Cerebellar cortex (tissue), 1 donor: ENCODE measurements at regions not wholly inside any gene's neighbourhood (a gene's known extent, or its start where the extent isn't known, plus 50 kb on each side); places are given as distances from the start of the nearest gene placed in this dataset.
"Not testable (repeated sequence)": the region's sequence is repeated elsewhere in the genome, so short reads cannot be mapped to it uniquely, and the experiment has no call there.

Experiments
- DNase-seq: peaks from one replicate; pipeline ENCODE4 v3.0.0-alpha.2; 2015; ENCODE audit warnings: low spot score

DNA sequence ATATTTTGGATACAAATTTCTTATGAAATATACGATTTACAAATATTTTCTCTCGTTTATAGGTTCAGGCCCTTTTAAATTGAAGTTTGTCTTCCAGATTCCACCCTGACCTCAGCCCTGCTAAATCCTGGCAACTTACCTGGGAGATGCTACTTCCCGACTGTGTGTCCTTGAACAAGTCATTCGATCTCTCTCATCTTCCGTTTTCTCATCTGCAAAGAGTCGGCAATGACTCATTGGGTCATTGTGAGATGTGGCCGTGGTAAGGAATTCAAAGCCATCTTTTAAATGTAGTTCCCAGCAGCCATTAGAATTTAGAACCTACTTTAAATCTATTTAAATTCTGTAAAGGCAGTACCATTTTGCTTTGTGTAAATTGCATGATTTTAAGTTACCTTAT is 72.5 kb downstream of the LHX2 start:
- no peak for DNase-seq

DNA sequence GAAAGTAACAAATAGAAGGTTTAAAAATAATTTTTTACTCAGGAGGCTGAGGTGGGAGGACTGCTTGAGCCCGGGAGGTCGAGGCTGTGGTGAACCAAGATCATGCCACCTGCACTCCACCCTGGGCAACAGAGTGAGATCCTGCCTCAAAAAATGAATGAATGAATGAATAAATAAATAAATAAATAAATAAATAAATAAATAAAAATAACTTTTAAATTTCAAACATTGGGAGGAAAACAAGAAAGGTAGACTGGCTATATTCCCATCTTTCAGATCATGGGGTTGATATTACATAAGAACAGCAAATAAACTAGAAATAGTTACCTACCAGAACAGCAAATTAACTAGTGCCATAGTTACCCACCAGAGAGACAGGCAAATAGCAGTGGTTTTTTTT is 75.7 kb downstream of the LHX2 start:
- no peak for DNase-seq

DNA sequence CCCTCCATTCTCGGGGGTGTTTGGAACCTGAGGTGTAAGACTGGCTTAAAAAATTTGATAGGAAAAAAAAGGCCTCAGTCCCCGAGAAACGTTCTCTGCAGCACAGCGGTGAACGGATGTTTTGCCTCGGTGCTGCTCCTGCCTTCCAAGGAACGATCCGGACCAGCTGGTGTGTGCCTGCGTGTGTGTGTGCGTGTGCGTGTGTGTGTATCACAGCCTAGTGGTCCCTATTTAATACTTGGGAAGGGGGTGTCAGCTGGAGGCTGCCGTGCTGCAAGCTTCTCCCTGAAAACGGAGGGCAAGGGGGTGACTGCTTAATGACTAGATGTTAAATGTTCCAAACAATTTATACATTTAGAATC is 76.9 kb downstream of the LHX2 start:
- no peak for DNase-seq

DNA sequence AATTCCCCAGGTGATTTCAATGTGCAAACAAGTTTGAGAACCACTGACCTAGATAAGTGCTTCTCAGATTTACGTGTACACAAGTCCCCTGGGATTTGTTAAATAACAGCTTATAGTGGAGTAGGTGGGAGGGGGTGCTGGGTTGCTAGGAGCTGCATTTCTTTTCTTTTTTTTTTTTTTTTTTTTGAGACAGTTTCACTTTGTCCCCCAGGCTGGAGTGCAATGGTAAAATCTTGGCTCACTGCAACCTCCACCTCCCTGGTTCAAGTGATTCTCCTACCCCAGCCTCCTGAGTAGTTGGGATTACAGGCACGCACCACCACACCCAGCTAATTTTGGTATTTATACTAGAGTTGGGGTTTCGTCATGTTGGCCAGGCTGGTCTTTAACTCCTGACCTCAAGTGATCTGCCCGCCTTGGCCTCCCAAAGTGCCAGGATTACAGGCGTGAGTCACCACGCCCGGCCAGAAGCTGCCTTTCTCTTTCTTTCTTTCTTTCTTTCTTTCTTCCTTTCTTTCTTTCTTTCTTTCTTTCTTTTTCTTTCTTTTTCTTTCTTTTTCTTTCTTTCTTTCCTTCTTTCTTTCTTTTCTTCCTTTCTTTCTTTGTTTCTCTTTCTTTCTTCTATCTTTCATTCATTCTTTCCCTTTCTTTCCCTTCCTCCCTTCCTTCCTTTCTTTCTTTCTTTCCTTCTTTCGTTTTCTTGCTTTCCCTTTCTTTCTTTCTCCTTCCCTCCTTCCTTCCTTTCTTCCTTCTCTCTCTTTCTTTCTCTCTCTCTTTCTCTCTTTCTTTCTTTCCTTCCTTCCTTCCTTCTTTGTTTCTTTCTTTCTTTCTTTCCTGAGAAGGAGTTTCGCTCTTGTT is 78.3 kb downstream of the LHX2 start:
- DNase-seq: not testable (repeated sequence)

DNA sequence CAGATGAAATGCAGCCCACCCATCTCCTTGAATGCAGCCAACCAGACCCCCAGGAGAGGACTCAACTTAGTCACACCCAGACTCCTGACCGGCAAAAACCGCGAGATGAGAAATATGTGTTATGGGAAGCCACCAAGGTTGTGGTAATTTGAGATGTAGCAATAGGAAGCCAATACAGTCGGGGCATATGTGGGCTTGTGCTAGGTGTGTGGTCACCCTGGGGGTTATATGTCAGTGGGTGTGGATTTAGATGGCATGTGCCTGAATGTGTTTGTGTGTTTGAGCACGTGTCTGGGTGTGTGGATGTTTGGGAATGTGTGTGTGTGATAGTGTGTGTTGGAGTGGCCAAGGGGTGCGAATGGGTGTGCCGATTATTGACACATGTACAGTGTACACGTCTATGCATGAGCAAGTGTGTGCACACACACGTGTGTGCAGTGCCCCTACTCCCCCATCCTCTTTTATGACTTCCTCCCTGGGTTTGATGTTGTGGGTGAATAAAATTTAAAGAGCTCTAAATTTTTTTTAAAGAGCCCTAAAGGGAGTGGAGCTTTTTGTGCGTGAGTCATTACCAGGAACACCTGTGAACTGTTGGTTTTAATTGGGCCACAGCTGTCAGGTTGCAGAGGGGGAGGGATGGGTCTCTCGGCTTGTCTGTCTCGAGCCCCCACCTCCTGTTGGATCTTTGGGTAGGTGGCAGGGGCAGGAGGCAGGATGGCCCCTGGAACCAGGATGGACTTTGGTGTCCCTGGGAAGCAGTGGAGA is 86.8 kb downstream of the LHX2 start:
- no peak for DNase-seq

DNA sequence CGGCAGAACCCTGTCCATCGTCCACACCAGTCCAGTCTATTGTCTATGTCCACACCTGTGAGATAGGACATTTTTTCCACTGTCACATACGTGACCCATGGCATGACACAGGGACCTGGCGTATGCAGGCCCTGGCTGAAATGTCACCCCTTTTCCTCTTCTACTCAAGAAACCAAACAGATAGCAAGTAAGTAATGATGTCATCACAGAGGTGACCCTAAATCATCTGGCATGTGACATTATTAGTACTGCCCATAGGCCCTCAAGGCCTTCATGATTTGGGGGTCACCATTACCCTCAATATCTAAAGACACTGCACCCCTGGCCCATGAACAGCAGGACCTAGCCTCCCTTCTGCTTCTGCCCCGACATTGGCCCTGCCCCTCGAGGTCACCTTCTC is 88.3 kb downstream of the LHX2 start:
- DNase-seq: no peak

DNA sequence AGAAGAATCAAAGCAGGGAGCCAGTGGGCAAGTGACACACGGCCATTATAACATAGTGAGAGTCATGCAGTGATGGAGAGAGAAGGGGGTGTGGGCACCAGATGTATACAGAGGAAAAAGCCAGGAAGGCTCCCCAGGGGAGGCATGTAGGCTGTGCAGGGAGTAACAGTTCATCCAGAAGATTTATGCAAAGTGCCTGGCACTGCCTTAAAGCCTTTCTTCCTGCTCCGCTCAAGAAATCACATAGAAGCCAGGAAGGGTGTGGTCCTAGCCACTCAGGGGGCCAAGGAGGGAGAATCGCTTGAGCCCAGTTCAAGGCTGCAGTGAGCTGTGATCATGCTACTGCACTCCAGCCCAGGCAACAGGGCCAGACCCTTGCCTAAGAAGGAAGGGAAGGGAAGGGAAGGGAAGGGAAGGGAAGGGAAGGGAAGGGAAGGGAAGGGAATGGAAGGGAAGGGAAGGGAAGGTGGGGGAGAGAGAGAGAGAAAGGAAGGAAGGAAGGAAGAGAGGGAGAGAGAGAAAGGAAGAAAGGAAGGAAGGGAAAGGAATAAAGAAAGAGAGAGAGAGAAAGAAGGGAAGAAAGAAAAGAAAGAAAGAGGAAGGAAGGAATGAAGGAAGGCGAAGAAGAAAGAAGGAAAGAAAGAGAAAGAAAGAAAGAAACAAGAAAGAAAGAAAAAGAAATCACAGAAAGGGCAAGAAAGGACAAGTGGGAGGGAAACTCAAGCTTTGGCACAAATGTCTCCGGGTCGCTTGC is 89.8 kb downstream of the LHX2 start:
- no peak for DNase-seq

DNA sequence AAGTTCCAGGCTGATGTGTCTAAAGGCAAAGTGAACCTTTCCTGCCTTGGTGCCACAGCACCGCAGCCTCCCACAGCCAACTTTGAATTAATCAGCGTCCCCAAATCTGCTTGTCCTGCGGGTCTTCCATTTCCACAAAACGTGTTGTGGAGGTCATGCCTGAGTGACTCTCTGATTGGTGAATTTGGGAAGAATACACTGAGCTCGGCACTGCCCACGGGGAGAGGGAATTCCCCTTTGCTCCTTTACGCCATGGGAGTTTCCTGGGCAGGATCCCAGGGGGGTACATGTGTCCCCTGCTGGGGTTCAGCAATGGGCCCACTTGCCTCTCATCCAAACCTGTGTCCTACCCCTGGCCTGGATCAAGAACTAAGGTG is 90.4 kb downstream of the LHX2 start:
- DNase-seq: no peak

DNA sequence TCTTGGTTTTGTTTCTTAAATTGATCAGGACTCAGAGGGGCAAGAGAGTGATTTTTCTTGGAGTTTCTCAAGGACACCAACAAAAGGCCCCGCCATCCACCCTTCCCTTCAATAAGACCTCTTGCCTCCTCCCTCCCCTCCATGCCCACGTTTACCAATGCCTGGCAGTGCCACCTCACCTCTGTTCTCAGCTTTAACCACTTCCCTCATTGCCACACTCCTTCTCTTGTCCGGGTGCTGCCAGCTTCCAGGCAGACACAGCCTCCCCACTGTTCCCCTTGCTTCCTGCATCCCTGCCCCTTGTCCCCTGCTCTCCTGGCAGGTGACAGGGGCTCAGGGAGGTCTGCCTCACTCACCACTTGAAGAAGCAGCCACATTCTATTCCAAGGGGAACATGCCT is 90.8 kb downstream of the LHX2 start:
- DNase-seq: no peak

DNA sequence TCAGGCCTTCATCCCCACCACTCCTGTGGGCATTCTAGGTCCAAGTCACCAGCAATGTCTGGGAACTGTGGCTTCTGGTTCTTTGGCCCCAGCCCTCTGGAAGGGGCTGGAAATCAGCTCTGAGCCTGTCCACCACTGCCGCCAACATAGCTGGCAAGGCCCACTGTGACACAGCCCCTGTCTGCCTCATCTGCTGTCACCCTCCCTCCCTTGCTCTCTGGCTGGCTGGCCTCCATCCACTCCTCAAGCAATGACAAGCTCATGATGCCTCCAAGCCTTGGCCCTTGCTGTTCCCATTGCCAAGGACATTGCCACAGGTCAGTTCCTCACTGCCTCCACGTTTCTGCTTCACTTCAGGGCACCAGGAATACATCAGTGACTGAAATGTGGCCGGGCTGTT is 93.7 kb downstream of the LHX2 start:
- DNase-seq: no peak

DNA sequence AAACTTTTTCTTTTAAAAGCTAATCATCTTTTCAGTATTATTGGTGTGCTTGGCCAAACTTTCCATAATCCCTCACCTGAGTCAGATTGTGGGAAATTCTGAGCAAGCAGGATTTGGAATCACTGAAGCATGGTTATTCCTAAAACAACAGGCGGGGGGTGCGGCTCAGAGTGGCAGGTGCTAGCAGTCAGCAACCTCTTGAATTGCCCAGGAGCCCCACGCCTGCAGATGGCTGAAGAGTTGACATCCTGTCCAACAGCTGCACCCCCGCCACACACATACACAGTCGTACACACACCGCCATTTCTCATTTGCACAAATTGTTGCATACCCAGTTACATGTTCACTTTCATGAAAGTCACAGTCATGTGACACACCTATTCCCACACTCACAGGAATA is 96.6 kb downstream of the LHX2 start:
- DNase-seq: no peak

DNA sequence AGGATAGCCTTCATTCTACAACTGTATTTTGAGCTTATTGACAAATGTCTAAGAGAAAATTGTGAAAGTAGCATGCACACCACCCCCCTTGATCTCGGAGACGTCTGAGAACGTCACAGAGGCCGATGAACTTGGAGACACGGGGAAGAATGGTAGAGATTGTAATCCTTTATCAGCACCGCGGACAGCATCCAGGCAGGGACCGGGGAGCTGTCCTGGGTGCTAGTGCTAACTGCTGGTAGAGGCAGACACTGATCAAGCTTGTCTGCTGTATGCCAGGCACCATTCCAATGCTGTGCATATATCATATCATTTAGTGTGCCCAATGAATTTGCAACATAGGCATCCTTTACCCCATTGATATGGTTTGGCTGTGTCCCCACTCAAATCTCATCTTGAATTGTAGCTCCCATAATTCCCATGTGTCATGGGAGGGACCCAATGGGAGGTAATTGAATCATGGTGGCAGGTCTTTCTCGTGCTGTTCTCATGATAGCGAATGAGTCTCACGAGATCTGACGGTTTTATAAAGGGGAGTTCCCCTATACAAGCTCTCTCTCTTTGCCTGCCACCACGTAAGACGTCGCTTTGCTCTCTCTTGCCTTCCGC is 98.8 kb downstream of the LHX2 start:
- no peak for DNase-seq

DNA sequence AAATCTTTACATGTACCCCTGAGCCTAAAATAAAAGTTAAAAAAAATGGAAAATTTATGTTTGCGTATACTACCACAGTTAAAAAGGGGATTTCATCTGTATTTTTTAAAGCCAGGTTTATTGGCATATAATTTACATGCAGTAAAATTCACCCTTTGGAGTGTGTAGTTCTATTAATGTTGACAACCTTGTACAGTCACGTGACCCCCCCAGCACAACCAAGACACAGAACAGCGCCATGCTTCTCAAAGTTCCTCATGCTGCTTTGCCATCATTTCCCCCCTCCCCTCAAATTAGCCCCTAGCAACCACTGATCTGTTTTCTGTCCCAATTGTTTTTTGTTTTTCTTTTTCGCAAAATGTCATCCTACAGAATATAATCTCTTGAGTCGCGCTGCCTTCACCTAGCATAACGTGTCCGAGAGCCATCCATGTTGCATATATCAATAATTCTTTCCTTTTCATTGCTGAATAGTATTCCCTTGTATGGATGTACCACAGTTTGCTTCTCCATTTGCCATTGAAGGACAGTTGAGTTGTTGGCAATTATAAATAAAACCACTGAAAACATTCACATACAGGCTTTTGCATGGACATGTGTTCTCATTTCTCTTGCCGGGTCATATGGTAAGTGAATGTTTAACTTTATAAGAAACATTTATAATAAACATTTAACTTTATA is 105.3 kb downstream of the LHX2 start:
- no peak for DNase-seq

DNA sequence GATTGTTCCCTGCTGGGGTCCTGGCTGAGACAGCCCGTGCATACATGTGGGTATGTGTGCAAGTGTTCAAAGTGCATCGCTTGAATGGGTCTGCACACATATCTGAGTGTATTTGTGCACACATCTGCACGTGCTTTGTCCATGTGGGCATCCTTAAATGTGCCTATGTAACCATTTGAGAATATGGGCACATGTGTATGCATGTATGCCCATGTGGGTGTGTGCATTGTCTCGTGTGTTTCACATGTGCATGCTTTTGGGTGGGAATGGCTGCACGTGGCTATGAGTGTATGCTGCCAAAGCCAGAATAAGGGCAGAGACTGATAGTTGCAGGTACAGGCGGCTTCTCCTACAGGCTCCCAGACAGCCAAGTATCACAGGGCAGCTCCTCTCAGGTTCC is 107.3 kb downstream of the LHX2 start:
- DNase-seq: no peak

DNA sequence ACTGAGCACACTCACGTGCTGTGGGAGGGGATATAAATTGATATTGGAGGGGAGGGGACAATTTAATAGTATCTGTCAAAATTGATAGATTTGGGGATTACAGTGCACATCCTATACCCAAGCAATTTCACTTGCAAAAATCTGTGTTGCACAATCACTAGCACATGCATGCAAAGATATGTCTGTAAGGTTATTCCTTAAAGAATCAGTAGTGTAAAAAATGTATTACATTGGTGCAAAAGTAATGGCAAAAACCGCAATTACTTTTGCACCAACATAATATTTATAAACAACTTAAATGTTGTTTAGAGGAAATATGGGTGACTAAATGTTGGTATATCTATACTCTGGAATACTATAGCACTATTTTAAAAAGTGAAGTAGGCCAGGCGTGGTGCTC is 108.7 kb downstream of the LHX2 start:
- DNase-seq: no peak

DNA sequence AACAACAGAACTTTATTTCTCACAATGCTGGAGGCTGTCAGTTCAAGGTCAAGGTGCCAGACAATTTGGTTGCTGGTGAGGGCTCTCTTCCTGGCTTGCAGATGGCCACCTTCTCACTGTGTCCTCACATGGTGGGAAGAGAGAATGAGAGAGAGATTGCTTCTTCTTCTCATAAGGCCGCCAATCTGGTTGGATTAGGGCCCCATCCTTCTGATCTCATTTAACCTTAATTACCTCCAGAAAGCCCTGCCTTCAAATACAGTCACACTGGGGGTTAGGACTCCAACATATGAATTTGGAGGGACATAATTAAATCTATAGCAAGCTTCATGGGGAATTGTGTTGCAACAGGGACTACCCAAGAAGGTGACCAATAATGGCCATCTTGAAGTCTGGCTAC is 110.2 kb downstream of the LHX2 start:
- DNase-seq: no peak

DNA sequence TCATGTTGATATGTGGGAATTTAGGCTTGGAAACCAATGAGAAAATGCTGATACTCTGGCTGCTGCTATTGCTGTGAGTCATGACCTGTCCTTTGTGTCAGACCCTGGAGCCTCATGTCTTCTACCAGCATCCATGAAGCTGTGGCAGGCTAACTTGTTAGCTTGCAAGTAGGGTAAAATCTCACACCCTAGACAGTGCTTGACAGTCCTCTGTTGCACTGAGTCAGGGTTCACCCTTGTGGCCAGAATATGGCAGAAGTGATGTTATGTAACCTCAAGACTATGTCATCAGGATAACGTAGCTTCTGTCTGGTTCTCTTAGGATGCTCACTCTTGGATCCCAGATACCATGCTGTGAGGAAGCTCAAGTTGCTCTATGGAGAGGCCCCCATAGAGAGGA is 110.8 kb downstream of the LHX2 start:
- no peak for DNase-seq

DNA sequence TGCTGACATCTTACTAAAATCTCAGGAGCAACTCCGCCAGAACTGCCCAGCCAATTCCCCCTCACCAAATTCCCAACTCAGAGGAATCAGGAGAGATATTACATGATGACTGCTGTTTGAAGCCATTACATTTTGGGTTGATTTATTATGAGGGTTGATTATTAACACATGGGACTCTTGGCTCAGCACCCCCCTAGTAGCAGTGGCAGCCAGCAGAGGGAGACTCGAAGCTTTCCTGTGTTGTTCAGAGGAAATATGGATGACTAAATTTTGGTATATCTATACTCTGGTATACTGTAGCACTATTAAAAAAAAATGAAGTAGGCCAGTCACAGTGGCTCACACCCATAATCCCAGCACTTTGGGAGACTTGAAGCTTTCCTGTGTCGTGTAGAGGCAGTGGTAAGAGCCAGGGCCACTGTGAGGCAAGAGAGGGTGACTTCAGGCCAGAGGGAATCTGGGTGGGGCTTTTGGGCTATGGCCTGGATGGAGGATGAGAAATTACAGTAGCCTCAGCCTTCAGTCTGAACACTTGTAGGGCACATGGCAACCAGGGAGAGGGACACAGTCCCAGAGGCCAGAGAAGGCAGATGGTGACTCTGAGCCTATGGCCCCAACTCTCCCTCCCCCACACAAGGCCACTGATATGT is 111.4 kb downstream of the LHX2 start:
- DNase-seq: no peak

DNA sequence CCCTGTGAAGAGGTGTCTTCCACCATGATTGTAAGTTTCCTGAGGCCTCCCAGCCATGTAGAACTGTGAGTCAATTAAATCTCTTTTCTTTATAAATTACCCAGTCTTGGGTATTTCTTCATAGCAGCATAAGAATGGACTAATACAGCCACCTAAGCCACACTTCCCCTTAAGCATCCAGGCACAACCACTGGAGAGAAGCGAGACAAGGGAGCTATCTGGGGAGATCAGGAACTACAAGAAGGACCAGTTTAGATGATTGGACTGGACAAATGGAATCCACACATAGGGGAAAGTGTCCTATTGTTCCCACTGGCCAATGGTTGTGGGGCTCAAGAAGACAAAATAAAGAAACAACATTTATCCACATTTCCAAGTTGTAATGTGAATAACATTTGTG is 112.1 kb downstream of the LHX2 start:
- not testable (repeated sequence) for DNase-seq

DNA sequence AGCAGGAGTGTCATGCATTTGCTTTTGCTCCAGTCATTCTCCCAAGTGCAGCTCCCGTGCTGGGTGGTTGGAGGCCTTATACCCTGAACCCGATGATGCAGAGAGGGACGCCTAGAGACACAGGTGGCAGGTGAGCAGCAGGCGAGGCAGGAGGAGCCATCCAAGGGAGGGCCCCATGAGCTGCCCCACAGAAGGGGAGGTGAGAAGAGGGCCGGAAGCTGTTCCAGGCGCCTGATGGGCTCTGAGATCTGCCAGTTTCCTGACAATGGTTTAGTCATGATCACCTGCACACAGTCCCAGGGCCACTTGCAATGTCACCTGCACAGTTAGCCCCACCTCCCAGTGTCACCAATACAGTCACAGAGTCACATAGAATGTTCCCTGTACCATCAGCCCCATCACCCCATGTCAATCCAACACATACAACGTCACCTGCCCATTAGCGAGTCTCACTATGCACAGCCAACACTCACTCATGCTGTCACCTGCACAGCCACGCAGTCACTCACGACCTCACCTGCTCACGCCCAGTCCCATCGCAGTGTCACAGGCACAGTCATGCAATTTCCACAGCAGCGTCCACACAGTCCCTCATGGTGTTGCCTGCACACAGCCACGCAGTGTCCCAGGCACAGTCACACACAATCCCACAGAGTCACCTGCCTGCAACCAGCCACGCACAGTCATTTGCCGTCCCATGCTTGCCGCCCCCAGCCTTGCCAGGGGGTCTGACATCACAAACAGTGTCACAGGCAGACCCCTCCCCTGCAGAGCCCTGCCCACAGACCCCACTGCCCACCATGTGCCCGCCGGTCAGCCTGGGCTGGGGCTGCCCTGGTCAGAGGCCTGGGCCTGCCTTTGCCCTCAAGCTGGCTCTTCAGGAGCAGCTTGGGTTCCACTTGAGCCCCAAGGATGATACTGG is 113.4 kb downstream of the LHX2 start:
- DNase-seq: no peak

DNA sequence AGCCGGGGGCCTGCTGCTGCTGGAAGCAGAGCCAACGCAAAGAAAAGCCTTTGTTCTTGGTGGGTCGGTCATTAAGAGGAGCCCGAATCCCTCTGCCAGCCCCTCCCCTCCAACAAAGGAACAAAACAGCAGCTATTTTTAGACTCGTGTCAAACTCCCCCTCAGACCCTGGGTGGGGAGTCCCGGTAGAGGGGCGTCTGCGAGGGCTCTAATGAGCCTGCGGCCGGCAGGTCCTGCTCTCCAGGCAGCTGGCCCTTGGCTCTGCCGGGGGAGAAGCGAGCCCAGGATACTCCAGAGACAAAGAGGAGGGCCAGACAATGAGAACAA is 114.0 kb downstream of the LHX2 start:
- no peak for DNase-seq
